WTC11 (cell line): ENCODE measurements at regions not wholly inside any gene's neighbourhood (a gene's known extent, or its start where the extent isn't known, plus 50 kb on each side); places are given as distances from the start of the nearest gene placed in this dataset.

Experiments
- ATAC-seq: fragments of 200-7000 bp; cut with Tn5 transposase; 2 replicates; pipeline ENCODE4 v1.10.0; 2021; ENCODE audit warnings: mild to moderate bottlenecking, moderate library complexity
- CTCF ChIA-PET: fragments of 300-600 bp; sonication (Branson Sonifier 250); formaldehyde crosslinking; loops from one replicate; lab custom pipeline; 2021; ENCODE audit warnings: antibody characterized with exemption; lab: Charles Lee
- POLR2A ChIA-PET: fragments of 350-600 bp; sonication (Branson Sonifier 250); formaldehyde crosslinking; loops from one replicate; lab custom pipeline; 2021; ENCODE audit warnings: antibody characterized with exemption; lab: Charles Lee
- DNase-seq: peaks from one replicate; pipeline ENCODE4 v3.0.0; 2021; ENCODE audit warnings: low spot score
- H3K27ac Mint-ChIP-seq: 2 replicates; pipeline ENCODE4 v1.8.0; 2021; ENCODE audit warnings: mixed read lengths
- H3K27me3 Mint-ChIP-seq: 2 replicates; pipeline ENCODE4 v1.8.0; 2021; ENCODE audit warnings: low read depth, mild to moderate bottlenecking, moderate library complexity, mixed read lengths
- H3K36me3 Mint-ChIP-seq: 2 replicates; pipeline ENCODE4 v1.8.0; 2021; ENCODE audit warnings: mixed read lengths
- H3K4me1 Mint-ChIP-seq: 2 replicates; pipeline ENCODE4 v1.8.0; 2022; ENCODE audit warnings: mixed read lengths
- H3K4me3 Mint-ChIP-seq: 2 replicates; pipeline ENCODE4 v1.8.0; 2021; ENCODE audit warnings: mild to moderate bottlenecking, moderate library complexity, mixed read lengths
- H3K9me3 Mint-ChIP-seq: 2 replicates; pipeline ENCODE4 v1.8.0; 2021; ENCODE audit warnings: mixed read lengths
- CREB1 ChIP-seq: sonication (generic); formaldehyde crosslinking; IDR thresholded peaks from 2 replicates; pipeline ENCODE4 v1.8.0; 2023; ENCODE audit warnings: mild to moderate bottlenecking, missing genetic modification reagents
- ESRRA ChIP-seq: sonication (generic); formaldehyde crosslinking; IDR thresholded peaks from 2 replicates; pipeline ENCODE4 v1.8.1; 2022; ENCODE audit warnings: mild to moderate bottlenecking, missing genetic modification reagents, borderline replicate concordance
- FOXJ3 ChIP-seq: sonication (generic); formaldehyde crosslinking; IDR thresholded peaks from 2 replicates; pipeline ENCODE4 v1.9.0; 2021; ENCODE audit warnings: missing genetic modification reagents, mild to moderate bottlenecking, borderline replicate concordance
- JAZF1 ChIP-seq: fragments of 250-450 bp; sonication (Bioruptor Pico); IDR thresholded peaks from 2 replicates; pipeline ENCODE4 v1.9.0; 2021; ENCODE audit warnings: moderate library complexity, mild to moderate bottlenecking, inconsistent platforms
- NFATC4 ChIP-seq: fragments of 250-450 bp; sonication (Bioruptor Pico); IDR thresholded peaks from 2 replicates; pipeline ENCODE4 v1.9.0; 2021; ENCODE audit warnings: mild to moderate bottlenecking
- RORB ChIP-seq: fragments of 250-450 bp; sonication (Bioruptor Pico); IDR thresholded peaks from 2 replicates; pipeline ENCODE4 v1.9.0; 2021; ENCODE audit warnings: mild to moderate bottlenecking
- TCF7 ChIP-seq: sonication (generic); formaldehyde crosslinking; IDR thresholded peaks from 2 replicates; pipeline ENCODE4 v1.8.0; 2022; ENCODE audit warnings: mild to moderate bottlenecking, low read depth, missing genetic modification reagents, moderate library complexity
- ZBTB21 ChIP-seq: sonication (generic); formaldehyde crosslinking; IDR thresholded peaks from 2 replicates; pipeline ENCODE4 v1.8.1; 2023; ENCODE audit warnings: mild to moderate bottlenecking, missing genetic modification reagents, borderline replicate concordance
- ZNF219 ChIP-seq: sonication (generic); formaldehyde crosslinking; IDR thresholded peaks from 2 replicates; pipeline ENCODE4 v1.8.0; 2023; ENCODE audit warnings: missing genetic modification reagents, mild to moderate bottlenecking, borderline replicate concordance
- ZNF263 ChIP-seq: sonication (generic); formaldehyde crosslinking; IDR thresholded peaks from 2 replicates; pipeline ENCODE4 v1.8.1; 2022; ENCODE audit warnings: low read depth, mild to moderate bottlenecking, moderate library complexity, missing genetic modification reagents
- ZNF425 ChIP-seq: fragments of 250-450 bp; sonication (Bioruptor Pico); conservative IDR thresholded peaks from 2 replicates; pipeline ENCODE4 v1.9.0; 2021; ENCODE audit warnings: mild to moderate bottlenecking
- ZNF532 ChIP-seq: fragments of 250-450 bp; sonication (Bioruptor Pico); IDR thresholded peaks from 2 replicates; pipeline ENCODE4 v1.9.0; 2021; ENCODE audit warnings: mild to moderate bottlenecking, borderline replicate concordance
- TF ChIP-seq, protein P1 (sequence below): sonication (generic); formaldehyde crosslinking; IDR thresholded peaks from 2 replicates; pipeline ENCODE4 v1.8.1; 2023; ENCODE audit warnings: mild to moderate bottlenecking, missing genetic modification reagents, borderline replicate concordance
- TF ChIP-seq, protein P2 (sequence below): sonication (generic); formaldehyde crosslinking; IDR thresholded peaks from 2 replicates; pipeline ENCODE4 v1.8.0; 2023; ENCODE audit warnings: mild to moderate bottlenecking, missing genetic modification reagents
- TF ChIP-seq, protein P3 (sequence below): sonication (generic); formaldehyde crosslinking; IDR thresholded peaks from 2 replicates; pipeline ENCODE4 v1.8.0; 2023; ENCODE audit warnings: missing genetic modification reagents, mild to moderate bottlenecking, borderline replicate concordance
- TF ChIP-seq, protein P4 (sequence below): sonication (generic); formaldehyde crosslinking; IDR thresholded peaks from 2 replicates; pipeline ENCODE4 v1.8.1; 2023; ENCODE audit warnings: mild to moderate bottlenecking, missing genetic modification reagents, moderate library complexity
- TF ChIP-seq, protein P5 (sequence below): sonication (generic); formaldehyde crosslinking; IDR thresholded peaks from 2 replicates; pipeline ENCODE4 v1.8.0; 2022; ENCODE audit warnings: mild to moderate bottlenecking, missing genetic modification reagents

GRCh38 chr9:79149585-79149984 is 422.2 kb upstream of the TLE4 start (continued):
- TF ChIP-seq, protein P1, sequence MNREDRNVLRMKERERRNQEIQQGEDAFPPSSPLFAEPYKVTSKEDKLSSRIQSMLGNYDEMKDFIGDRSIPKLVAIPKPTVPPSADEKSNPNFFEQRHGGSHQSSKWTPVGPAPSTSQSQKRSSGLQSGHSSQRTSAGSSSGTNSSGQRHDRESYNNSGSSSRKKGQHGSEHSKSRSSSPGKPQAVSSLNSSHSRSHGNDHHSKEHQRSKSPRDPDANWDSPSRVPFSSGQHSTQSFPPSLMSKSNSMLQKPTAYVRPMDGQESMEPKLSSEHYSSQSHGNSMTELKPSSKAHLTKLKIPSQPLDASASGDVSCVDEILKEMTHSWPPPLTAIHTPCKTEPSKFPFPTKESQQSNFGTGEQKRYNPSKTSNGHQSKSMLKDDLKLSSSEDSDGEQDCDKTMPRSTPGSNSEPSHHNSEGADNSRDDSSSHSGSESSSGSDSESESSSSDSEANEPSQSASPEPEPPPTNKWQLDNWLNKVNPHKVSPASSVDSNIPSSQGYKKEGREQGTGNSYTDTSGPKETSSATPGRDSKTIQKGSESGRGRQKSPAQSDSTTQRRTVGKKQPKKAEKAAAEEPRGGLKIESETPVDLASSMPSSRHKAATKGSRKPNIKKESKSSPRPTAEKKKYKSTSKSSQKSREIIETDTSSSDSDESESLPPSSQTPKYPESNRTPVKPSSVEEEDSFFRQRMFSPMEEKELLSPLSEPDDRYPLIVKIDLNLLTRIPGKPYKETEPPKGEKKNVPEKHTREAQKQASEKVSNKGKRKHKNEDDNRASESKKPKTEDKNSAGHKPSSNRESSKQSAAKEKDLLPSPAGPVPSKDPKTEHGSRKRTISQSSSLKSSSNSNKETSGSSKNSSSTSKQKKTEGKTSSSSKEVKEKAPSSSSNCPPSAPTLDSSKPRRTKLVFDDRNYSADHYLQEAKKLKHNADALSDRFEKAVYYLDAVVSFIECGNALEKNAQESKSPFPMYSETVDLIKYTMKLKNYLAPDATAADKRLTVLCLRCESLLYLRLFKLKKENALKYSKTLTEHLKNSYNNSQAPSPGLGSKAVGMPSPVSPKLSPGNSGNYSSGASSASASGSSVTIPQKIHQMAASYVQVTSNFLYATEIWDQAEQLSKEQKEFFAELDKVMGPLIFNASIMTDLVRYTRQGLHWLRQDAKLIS = no peak
- TF ChIP-seq, protein P2, sequence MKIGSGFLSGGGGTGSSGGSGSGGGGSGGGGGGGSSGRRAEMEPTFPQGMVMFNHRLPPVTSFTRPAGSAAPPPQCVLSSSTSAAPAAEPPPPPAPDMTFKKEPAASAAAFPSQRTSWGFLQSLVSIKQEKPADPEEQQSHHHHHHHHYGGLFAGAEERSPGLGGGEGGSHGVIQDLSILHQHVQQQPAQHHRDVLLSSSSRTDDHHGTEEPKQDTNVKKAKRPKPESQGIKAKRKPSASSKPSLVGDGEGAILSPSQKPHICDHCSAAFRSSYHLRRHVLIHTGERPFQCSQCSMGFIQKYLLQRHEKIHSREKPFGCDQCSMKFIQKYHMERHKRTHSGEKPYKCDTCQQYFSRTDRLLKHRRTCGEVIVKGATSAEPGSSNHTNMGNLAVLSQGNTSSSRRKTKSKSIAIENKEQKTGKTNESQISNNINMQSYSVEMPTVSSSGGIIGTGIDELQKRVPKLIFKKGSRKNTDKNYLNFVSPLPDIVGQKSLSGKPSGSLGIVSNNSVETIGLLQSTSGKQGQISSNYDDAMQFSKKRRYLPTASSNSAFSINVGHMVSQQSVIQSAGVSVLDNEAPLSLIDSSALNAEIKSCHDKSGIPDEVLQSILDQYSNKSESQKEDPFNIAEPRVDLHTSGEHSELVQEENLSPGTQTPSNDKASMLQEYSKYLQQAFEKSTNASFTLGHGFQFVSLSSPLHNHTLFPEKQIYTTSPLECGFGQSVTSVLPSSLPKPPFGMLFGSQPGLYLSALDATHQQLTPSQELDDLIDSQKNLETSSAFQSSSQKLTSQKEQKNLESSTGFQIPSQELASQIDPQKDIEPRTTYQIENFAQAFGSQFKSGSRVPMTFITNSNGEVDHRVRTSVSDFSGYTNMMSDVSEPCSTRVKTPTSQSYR (CRISPR knock-in tag) = no peak
- no peak for TF ChIP-seq TCF7 (CRISPR knock-in tag)
- no peak for TF ChIP-seq ZBTB21 (CRISPR knock-in tag)
- TF ChIP-seq NFATC4 (CRISPR knock-in tag) = no peak
- TF ChIP-seq ZNF219 = no peak

GRCh38 chr9:79151791-79152190 is 420.0 kb upstream of the TLE4 start:
- Mint-ChIP-seq H3K36me3 (no peaks in the 10 kb centered on the region), H3K4me3 (no peak overlapping the region), H3K9me3 (peaks cover 6% of the 10 kb centered on the region), H3K27me3 (no peaks in the 10 kb centered on the region), H3K4me1 (0 out of 2 replicates have a peak, but pooled peaks cover 4% of the 10 kb centered on the region), H3K27ac (no peak overlapping the region)
- ATAC-seq (no peak), DNase-seq (no peak)
- ChIA-PET POLR2A (no interaction called here), CTCF (interaction anchor here (1.0 to 1.5 kb wide), 2 partner anchors 17 to 103 kb away, joined by 3 read pairs; no protein-coding TSS in a partner anchor)
- TF ChIP-seq ZNF263 (no peak), FOXJ3 (CRISPR knock-in tag) (no peak), JAZF1 (CRISPR knock-in tag) (no peak), ESRRA (no peak), ZNF532 (CRISPR knock-in tag) (no peak), ZNF425 (CRISPR knock-in tag) (no peak), RORB (CRISPR knock-in tag) (no peak), CREB1 (CRISPR knock-in tag) (no peak)
- TF ChIP-seq, protein P3, sequence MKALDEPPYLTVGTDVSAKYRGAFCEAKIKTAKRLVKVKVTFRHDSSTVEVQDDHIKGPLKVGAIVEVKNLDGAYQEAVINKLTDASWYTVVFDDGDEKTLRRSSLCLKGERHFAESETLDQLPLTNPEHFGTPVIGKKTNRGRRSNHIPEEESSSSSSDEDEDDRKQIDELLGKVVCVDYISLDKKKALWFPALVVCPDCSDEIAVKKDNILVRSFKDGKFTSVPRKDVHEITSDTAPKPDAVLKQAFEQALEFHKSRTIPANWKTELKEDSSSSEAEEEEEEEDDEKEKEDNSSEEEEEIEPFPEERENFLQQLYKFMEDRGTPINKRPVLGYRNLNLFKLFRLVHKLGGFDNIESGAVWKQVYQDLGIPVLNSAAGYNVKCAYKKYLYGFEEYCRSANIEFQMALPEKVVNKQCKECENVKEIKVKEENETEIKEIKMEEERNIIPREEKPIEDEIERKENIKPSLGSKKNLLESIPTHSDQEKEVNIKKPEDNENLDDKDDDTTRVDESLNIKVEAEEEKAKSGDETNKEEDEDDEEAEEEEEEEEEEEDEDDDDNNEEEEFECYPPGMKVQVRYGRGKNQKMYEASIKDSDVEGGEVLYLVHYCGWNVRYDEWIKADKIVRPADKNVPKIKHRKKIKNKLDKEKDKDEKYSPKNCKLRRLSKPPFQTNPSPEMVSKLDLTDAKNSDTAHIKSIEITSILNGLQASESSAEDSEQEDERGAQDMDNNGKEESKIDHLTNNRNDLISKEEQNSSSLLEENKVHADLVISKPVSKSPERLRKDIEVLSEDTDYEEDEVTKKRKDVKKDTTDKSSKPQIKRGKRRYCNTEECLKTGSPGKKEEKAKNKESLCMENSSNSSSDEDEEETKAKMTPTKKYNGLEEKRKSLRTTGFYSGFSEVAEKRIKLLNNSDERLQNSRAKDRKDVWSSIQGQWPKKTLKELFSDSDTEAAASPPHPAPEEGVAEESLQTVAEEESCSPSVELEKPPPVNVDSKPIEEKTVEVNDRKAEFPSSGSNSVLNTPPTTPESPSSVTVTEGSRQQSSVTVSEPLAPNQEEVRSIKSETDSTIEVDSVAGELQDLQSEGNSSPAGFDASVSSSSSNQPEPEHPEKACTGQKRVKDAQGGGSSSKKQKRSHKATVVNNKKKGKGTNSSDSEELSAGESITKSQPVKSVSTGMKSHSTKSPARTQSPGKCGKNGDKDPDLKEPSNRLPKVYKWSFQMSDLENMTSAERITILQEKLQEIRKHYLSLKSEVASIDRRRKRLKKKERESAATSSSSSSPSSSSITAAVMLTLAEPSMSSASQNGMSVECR (CRISPR knock-in tag) = no peak
- TF ChIP-seq, protein P4, sequence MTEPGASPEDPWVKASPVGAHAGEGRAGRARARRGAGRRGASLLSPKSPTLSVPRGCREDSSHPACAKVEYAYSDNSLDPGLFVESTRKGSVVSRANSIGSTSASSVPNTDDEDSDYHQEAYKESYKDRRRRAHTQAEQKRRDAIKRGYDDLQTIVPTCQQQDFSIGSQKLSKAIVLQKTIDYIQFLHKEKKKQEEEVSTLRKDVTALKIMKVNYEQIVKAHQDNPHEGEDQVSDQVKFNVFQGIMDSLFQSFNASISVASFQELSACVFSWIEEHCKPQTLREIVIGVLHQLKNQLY (CRISPR knock-in tag) = no peak
- TF ChIP-seq, protein P5, sequence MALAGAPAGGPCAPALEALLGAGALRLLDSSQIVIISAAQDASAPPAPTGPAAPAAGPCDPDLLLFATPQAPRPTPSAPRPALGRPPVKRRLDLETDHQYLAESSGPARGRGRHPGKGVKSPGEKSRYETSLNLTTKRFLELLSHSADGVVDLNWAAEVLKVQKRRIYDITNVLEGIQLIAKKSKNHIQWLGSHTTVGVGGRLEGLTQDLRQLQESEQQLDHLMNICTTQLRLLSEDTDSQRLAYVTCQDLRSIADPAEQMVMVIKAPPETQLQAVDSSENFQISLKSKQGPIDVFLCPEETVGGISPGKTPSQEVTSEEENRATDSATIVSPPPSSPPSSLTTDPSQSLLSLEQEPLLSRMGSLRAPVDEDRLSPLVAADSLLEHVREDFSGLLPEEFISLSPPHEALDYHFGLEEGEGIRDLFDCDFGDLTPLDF = no peak
